ENCODE measurements at regions not wholly inside any gene's neighbourhood (a gene's known extent, or its start where the extent isn't known, plus 50 kb on each side); places are given as distances from the start of the nearest gene placed in this dataset.
"Not testable (repeated sequence)": the region's sequence is repeated elsewhere in the genome, so short reads cannot be mapped to it uniquely, and the experiment has no call there.

DNA sequence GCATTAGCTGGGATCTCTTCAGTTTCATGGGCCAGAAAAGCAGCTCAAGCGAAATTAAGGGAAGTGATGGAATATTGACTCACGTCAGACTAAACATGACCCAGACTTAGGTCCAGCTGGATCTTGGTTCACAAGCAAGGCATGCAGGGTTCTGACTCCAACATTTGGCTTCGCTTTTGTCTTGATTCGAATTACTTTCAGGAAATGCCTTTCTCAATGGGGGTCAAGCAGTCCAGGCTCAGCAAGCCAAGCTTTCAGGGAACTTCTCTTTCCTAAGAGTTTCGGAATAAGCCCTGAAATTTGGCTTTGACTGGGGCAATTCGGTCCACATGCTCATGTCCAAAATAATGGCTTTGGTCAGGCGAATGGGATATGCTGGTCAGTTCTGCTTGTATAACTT lies 678.7 kb upstream of the TMEM132C start:
- no peak for DNase-seq

GRCh38 chr12:127589541-127589940 lies 677.4 kb upstream of the TMEM132C start:
- no peak for DNase-seq

DNA sequence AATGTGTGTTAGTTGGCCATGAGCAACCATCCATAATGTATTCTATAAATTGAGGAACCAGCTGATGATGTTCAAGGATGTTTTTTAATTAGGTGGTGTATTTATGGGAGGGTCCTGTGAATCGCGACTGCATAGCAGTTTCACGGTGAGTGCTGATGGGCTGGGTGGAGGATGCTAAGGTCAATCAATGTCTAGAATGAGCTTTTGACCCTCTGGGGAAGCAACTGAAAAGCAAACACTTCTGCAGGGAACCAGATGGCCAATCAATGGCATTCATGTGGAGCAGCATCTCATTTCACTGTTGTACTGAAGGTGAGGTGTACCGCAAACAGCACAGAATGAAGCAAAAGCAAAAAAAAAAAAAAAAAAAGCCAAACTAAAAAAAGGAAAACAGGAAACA lies 676.1 kb upstream of the TMEM132C start:
- DNase-seq, result no peak

GRCh38 chr12:127592245-127592644 lies 674.7 kb upstream of the TMEM132C start:
- DNase-seq, result no peak

- no peak for DNase-seq
Observed at GRCh38 chr12:127594351-127594970, 672.5 kb upstream of the TMEM132C start.

DNA sequence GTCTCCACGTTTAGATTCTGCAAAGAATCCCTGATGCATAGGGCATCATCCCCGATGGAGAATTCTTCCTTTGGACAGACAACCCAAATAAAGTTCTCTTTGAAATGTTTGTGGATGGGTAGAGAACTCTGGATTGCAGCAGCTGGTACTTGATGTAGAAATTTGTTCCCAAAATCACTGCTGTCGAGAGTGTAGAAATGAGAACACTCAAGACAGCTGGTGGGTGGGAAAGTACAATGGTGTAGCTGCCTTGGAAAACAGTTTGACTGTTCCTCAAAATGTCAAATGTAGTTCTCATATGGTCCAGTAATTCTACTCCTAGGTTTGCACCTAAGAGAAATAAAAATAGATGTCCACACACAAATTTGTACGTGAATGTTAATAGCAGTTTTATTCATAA lies 671.5 kb upstream of the TMEM132C start:
- no peak for DNase-seq

DNA sequence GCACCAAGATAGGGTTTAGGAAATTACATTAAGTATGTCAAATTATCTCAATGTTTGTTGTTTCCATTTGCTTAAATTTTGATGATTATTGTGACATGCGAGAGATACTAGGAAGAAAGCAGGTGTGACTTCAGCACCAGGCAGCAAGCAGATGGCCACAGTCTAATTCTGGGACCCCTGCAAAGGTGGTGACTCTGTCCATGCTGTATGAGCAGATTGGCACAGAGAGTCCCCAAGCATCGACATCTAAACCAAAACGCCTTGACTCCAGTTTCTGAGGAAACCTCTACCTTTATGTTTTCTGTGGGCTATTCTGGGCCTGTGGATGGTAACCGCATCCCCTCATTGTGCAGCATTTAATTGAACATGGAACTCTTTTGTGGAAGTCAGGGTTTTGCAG lies 670.1 kb upstream of the TMEM132C start:
- no peak for DNase-seq

- DNase-seq, result no peak
Observed at GRCh38 chr12:127599436-127599835, 667.5 kb upstream of the TMEM132C start.

GRCh38 chr12:127600211-127600610 lies 666.8 kb upstream of the TMEM132C start:
- DNase-seq, result no peak

- DNase-seq, result no peak
Observed at GRCh38 chr12:127606476-127607015, 660.4 kb upstream of the TMEM132C start.

- no peak for DNase-seq
Observed at GRCh38 chr12:127607146-127607725, 659.7 kb upstream of the TMEM132C start.

GRCh38 chr12:127608359-127608758 lies 658.6 kb upstream of the TMEM132C start:
- DNase-seq, result not testable (repeated sequence)

DNA sequence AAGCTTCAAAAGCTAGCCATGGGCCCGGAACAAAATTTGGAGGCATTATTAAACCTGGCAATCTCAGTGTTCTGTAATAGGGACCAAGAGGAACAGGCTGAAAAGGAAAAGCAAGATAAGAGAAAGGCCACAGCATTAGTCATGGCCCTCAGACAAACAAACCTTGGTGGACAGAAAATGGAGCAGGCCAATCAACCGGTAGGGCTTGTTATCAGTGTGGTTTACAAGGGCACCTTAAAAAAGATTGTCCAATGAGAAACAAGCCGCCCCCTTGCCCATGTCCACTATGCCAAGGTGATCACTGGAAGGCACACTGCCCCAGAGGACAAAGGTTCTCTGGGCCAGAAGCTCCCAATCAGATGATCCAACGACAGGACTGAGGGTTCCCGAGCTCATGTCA lies 653.9 kb upstream of the TMEM132C start:
- no peak for DNase-seq

DNA sequence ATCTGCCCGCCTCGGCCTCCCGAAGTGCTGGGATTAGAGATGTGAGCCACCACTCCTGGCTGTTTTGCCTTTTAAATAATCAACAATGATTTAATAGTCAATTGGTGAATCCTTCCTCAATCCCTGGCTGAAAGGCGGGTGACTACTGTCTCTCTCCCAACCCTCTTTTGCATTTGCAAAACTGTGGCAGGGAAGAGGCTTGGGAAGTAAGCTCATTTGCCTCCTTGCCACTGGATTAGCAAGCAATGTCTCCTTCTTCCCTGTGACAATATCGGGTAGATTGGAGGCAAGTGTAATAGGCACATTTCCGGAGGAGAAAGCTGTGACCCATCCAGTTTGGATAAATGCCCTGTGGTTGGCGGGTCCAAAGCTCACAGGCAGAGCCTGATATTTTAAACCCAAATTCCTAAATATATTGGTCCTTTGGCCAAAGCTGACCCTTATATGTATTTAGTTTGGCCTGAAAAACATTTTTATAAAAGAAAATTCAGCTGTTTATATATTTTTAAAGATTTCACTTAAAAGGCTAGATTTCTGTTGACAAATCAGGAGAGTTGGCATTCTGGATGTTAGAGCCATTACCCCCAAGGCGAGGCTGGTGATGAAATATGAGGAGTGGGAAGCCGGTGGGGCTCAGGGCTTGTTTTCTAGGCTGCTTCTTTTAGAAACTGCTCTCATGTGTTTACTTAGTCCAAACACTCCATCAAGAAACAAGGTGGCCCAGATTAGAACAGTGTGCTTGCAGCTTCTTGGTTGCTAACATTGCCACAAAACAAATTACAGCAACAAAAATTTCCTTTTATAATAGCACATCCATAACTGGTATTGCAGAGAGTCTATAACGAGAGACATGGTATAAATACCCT lies 646.9 kb upstream of the TMEM132C start:
- DNase-seq, result no peak

DNA sequence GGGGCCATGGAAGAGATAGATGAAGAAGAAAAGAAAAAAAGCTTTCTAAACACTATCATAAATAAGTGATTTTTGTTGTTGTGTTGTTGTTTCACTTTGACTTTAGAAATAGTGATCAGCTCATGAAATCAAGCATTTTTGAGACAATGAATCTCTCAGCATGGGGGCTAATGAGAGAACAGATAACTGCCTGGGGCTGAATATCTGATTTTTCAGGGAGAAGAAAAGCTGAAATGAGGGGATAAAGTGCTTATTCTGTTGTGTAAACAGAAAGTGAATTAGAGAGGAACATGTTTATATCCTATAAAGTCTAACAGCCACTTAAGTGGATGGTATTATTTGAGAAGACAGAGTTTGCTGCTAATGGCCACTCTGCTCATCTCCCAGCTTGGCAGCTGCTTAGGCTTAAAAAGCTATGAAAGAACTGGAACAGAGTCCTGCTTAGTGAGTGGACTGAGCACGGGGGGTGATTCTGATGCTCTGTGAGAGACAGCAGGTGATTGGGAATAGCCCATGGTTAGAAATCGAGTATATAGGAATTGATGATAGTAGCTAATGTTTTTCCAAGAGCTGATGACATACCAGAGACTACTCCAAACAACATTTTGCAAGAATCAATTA lies 646.1 kb upstream of the TMEM132C start:
- no peak for DNase-seq

DNA sequence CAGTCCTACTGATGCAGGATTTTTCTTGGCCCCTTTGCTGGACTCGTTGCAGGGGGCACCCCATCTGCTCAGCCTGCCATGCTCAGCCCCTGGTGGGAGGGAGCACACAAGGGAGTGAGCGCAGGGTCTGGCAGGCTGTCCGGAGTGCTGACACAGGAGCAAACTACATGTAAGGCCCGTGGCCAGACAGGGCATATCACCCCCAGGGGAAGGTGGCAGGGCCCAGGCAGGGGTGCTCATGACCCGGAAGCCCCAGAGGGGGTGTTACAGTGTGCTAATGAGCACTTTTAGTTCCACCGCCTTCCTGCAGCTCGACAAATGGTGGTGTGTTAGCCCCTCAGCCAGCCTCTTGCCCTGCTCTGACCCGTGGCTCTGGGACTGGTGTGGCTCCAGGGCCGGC lies 645.6 kb upstream of the TMEM132C start:
- DNase-seq, result no peak

- DNase-seq, result no peak
Observed at GRCh38 chr12:127623362-127623761, 643.6 kb upstream of the TMEM132C start.

DNA sequence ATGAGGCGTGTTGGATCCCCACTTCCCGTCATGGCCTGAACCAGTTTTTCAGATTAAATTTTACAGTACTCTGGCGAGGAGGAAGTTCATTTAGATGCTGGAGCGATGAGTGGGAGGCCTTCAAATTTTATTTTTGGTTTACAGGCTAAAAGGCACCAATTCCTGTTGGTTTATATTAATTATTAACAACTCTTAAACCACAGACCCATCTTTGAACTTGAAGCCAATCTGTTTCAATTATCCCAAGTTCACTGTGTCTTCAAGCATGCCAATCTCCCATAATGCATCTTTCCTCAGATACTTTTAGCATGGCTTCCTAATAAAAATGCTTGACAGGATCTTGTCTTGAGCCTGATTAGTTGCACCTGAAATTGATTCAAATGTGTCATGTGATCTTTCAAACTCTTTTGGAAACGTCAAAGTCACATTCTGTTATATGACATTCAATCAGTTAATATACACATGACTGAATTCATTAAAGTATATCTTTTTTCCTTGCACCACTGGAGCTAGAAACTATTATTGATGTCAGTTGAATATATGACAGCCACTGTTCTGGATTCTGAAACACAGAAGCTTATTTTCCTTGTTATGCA lies 641.7 kb upstream of the TMEM132C start:
- DNase-seq, result no peak

DNA sequence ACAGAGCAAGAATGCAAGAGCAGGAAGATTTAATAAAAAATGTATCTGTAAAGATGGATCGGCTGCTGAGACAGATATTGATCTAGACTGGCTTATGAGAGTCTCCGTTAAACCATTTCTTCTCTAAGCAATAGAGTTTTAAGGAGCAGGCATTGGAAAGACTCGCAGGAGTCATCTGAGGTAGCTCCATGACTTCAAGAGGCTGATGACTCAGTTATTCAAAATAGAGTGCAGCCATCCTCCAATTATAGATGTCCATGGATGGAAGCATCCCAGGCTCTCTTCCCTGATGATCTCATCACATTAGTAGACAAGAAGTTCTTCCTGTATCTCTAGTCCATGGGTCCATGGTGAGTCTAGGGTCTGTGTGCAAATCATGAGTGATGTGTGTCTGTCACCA lies 638.3 kb upstream of the TMEM132C start:
- DNase-seq, result no peak

GRCh38 chr12:127629066-127629820 lies 637.7 kb upstream of the TMEM132C start:
- no peak for DNase-seq

GRCh38 chr12:127632461-127632860 lies 634.5 kb upstream of the TMEM132C start:
- no peak for DNase-seq

DNA sequence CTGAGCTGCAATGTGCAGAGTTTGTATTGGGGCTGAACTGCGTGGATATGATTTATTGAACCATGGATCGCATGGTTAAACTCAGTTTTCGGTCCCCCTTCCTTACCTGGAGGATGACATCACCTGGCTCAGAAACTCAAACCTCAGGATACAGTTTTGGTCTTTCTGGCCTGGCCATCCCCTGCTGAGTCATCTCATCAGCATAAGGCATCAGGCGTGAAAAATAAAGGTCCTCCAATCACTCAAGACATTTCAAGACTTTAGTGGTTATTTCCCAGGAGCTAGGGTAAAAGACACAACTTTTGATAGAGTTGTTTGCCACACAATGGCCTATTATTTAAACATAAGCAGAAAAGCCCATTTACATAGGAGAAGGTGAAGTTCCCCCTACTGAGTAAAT lies 631.1 kb upstream of the TMEM132C start:
- no peak for DNase-seq
